Upper lobe of left lung (tissue), 4 donors: ENCODE measurements at regions not wholly inside any gene's neighbourhood (a gene's known extent, or its start where the extent isn't known, plus 50 kb on each side); places are given as distances from the start of the nearest gene placed in this dataset.

Source experiments
- POLR2A ChIP-seq, 4 donors: fragments of 450-650 bp; IDR thresholded peaks; one replicate each; pipeline ENCODE4 v1.5.1; 2016 to 2017; ENCODE audit warnings: antibody characterized with exemption in 4 of 4, mild to moderate bottlenecking in 2 of 4
- POLR2AphosphoS5 ChIP-seq, 2 donors: sonication (generic); formaldehyde crosslinking; IDR thresholded peaks; one replicate each; pipeline ENCODE4 v1.5.1; 2017; ENCODE audit warnings: antibody characterized with exemption in 2 of 2

DNA sequence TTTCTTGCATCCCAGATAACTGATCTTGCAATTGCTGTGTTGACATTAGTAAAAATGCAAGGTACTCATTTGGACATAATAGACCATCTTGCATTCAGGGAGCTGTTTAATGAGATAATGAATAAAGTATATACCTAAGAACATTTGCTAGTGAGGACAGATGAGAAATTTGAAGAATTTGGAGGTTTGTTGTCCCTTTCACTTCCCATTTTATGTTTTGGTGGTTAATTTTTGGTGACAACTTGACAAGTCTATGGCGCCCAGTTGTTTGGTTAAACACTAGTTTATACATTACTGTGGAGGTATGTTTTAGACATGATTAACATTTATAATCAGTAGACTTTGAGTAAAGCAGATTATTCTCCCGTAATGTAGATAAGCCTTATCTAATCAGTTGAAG is 300.2 kb upstream of the SYNCRIP start:
- no peak for TF ChIP-seq POLR2A (IDR thresholded peaks at IDR 0.05)
- TF ChIP-seq POLR2AphosphoS5 (IDR thresholded peaks at IDR 0.05), result no peak
